Endometrium (tissue), 2 donors: ENCODE measurements at regions not wholly inside any gene's neighbourhood (a gene's known extent, or its start where the extent isn't known, plus 50 kb on each side); places are given as distances from the start of the nearest gene placed in this dataset.
"Not testable (repeated sequence)": the region's sequence is repeated elsewhere in the genome, so short reads cannot be mapped to it uniquely, and the experiment has no call there.

Experiments
- FAIRE-seq: peaks from 2 replicates; lab custom pipeline; 2012; peaks lifted over from hg19 to GRCh38; lab: Jason Lieb, UNC
- donor health status: control.
- donor health status: control.

DNA sequence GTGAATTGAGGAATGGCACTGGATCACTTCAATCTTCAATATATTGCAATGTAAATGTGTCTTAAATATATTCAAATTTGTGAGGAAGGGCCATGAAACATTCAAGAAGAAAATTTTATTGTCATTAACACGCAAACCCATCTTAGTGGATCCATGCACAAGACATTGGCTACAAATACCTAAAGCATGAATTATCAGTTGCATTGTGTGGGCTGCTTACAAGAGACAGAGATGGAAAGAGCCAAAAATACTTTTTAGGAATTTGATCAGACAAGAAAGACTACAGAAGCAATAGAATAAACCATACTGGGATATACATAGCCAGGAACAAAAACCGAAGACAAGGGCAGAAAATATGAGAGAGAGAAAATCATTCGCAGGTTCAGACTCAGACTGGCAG is 616.2 kb upstream of the GRIA3 start:
- no peak for FAIRE-seq

DNA sequence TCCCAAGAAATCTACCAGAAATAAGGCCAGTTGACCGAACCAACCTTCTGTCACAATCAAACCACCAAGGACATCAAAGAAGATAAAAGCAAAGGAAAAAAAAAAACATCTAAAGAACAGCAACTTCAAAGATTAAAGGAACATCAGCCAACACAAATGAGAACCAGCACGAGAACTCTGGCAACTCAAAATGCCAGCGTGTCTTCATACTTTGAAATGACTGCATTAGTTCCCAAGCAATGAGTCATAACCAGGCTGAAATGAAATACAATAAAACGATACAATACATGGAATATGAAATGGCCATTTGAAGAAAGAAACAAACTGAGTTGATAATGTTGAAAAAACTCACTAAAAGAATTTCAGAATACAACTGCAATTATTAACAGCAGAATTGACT is 611.6 kb upstream of the GRIA3 start:
- no peak for FAIRE-seq

DNA sequence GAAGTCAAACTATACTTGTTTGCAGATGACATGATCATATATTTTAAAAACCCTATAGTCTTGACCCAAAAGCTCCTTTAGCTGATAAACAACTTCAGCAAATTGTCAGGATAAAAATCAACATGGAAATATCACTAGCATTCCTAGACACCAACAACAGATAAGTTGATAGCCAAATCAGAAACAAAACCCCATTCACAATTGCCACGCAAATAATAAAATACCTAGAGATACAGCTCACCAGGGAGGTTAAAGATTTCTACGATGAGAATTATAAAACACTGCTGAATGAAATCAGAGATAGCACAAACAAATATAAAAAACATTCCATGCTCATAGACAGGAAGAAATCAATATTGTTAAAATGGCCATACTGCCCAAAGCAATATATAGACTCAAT is 605.0 kb upstream of the GRIA3 start:
- no peak for FAIRE-seq

DNA sequence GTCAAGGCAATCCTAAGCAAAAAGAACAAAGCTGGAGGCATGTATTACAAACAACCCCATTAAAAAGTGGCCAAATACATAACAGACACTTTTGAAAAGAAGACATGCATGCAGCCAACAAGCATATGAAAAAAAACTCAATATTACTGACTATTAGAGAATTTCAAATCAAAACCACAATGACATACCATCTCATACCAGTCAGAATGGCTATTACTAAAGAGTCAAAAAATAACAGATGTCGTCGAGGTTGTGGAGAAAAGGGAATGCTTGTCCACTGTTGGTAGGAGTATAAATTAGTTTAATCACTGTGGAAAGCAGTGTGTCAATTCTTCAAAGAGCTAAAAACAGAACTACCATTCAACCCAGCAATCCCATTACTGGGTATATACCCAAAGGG is 604.6 kb upstream of the GRIA3 start:
- no peak for FAIRE-seq

DNA sequence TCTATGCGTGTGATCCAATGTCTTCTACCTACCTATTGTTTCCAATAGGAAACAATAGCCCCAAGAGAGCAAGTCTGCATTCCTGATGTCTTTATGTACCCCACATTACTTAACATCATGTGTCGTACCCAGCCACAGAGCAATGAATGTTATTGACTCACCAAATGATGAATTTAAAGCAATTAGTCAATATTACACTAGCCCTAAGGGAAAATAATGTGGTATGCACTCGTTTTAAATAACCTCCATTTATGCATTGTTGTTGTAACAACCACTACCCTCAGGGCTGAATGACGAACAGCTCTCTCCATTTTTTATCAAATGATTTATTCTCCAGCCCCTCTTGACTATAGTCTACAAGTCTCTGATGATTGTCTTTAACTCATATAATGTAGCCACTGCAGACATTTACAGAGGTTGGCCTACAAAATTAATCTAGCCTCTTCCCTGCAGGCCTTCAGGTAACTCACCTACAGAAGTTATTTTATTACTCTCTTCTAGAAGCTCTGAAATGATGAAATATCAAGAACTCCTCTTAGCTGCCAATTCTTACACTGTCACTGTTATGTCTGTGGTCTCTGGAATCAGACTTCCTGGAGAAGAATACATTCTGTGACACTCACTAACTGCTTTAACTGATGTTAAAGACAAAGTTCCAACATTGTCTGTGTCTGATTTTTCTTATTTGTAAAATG is 601.7 kb upstream of the GRIA3 start:
- FAIRE-seq = no peak

DNA sequence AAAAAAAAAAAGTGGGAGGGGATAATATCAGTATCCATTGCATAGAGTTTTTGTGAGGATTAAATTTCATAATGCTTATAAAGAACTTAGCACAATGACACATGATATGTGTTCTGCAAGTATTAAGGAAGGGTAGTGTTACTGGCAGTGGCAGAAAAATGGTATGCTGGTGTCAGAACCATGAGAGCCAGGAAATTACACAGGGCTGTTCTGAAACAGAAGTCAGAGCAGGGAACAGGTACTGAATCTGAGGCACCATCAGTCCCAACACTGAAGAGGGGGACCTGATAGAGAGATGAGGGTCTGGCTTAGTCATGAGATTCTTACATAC is 601.1 kb upstream of the GRIA3 start:
- no peak for FAIRE-seq

DNA sequence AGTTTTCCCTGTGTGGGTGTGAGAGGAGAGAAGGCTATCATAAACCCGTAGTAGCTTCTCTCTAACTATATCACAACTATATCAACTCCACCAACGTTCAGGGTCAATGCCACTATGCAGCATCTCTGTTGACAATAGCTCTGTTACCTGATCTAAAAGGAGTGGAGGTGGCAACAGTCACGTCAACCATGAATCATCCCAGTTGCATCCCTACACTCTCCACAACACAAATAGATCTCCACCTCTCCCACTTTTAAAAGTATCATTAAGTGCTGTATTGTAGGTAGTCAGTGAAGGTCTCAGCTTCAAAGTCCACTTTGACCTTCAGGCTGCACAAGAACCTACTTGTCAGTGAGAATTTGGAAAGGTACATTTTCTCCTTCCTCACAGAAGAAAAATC is 600.5 kb upstream of the GRIA3 start:
- no peak for FAIRE-seq

DNA sequence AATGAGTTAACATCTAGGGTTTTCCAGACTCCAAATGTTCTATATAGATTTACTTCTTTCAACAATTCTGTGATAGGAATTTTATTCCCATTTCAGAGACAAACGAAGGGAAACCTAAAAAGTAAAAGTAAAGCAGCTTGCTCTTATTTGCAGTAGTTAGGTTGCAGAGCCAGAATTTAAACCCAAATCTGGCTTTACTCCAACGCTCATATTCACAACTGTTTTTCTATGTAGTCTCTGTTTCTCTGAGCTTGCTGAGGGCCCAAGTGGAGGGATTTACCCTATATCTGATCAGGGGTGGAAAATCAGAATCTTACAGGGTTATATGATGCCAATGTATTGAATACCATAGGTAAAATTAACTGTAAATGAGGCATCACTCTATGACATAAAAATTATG is 599.1 kb upstream of the GRIA3 start:
- no peak for FAIRE-seq

DNA sequence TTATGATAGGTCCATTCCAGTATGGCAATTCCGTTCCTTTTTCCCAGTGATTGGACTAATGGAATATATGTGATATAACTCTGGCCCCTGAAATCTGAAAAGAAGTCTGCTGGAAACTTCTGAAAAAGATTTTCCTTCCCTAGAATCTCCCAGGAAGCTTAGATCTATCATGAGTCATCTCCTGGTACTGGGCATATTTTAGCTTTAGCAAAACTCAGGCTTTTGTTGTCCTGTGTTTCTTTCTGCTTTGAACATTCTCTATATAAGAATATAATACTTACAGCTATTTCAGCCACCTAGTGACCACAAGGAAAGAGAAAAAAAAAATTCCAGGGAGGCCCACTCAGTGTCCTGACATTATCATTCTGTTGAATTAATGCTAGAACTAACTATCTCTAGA is 597.2 kb upstream of the GRIA3 start:
- FAIRE-seq = no peak

DNA sequence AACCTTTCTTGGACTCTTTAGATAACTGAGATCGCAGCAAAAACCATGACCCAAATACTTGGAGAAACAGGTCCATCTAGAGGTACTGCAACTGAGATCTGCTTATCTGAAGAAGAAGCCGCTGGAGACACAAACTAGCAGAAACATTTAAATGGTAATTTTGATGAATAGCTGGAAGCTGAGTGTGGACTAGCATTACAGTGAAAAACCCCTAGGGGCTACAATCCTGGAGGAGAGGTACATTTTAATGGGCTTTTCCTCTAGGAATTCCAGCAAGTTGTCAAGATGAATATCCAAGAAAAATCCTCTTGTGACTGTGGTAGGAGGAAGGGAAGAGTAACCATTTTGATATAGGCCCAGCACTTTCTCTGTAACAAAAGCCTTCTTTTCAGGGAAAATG is 592.5 kb upstream of the GRIA3 start:
- FAIRE-seq = no peak

DNA sequence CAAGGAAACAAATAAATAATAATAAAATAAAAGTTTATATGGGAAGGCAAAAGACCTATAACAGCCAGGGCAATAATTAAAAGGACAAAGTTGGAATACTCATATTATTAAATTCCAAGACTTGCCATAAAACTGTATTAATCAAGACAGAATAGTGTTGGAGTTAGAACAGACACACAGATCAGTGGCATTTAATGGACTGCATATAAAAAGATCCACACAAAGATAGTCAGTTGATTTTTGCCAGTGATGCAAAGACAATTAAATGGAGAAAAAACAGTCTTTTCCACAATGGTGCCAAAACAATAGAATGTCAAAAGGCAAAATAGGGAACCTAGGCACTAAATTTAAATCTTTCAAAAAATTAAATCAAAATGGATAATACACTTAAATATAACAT is 587.1 kb upstream of the GRIA3 start:
- no peak for FAIRE-seq

DNA sequence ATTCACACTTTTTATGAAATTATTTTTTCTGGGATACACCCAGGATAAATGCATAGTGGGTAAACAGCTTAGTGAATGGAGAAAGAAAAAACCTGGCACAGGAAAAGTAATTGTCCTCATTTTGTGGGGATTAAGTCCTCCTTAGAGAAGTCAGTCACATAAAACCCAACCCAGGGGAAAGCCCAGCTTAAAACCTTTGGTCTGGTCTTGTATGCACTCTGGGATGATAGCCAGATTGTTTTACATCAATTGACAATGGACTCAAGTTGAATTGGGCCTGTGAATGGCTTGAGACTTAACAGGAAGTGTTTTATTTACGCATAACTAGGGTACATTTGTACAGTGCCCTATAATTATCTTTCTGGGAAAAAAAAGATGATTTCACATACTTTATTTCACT is 561.3 kb upstream of the GRIA3 start:
- FAIRE-seq = no peak

DNA sequence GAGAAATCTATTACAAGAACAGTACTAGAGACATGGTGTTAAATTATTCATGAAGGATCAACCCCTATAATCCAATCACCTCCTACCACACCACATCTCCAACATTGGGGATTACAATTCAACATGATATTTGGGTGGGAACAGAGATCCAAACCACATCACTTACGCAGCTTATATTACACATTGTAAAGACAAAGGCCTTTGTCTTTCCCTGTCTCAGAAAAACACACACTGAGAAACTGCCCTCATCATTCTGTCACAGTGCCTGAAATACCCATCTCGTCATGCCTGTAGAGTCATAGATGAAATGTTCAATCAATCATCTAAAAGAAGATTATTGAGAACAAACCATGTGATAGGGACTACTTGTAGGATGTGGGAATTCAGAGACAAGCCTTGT is 558.8 kb upstream of the GRIA3 start:
- FAIRE-seq = no peak

DNA sequence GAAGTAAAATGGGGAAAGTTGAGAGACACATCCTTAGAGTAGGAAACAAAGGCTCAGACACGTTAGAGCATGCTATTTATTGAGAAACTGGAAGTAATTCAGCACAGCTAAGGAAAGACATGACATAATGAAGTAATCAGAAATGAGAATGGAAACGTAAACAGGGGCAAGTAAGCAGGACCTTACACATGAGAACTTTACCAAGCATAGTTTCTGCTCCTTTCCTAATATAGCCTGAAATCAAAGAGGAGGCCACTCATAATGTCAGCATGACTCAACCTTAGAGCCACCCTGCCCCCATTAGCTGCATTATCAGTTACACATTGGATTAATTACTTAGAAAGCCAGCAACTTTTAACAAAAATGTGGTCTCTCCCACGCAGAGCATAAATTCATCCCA is 558.3 kb upstream of the GRIA3 start:
- no peak for FAIRE-seq

DNA sequence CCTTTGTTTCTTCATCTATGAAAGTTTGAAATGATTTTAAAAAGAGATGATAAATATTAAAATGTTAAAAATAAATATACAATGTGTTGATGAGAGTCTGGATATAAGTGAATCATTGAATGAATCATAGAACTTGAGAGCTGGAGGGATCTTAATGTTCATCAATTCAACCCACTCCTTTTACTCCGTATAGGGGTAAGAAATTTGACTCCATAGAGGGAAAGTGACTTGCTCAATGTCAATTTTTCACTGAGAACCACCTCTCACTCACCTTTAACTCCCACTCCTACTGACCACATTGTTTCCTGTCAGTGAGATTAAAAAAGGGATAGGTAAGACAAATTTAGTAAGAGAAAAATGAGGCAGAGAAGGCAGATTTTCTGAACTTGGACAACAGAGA is 557.2 kb upstream of the GRIA3 start:
- FAIRE-seq = no peak

DNA sequence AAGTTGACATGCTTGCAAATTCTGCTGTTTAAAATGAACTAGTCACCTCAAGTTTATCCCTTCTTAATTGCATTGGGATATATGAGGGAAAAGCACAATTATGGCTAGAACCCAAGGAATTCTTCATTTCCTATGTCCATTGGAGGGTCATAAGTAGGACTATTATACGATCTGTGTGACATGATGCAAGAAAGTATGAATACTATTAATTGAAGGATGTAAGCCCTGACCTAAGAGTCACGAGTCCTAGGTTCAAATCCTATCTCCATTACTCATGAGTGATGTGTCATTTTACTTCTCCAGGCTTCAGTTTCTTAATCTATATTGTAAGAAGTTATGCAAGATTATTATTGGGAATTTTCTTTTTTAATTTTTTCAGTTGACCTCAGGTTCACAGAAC is 542.9 kb upstream of the GRIA3 start:
- no peak for FAIRE-seq

DNA sequence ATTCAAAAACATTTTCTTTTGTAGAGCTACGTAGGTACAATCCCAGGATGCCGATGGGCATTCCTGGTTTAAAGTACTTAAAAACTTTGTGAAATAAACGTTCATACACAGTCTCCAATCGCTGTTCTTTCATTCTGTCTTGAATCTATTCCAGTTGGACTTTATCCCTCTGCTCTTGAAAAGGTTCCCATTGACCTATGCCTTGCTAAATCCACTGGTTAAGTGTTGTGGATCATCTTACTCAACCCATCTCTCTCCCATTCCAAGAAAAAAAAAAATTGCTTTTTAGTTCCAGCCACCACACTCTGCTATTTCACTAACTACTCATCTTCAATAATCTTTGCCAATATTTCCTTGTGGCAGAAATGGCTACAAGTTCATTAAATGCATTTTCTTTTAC is 542.3 kb upstream of the GRIA3 start:
- FAIRE-seq = no peak

DNA sequence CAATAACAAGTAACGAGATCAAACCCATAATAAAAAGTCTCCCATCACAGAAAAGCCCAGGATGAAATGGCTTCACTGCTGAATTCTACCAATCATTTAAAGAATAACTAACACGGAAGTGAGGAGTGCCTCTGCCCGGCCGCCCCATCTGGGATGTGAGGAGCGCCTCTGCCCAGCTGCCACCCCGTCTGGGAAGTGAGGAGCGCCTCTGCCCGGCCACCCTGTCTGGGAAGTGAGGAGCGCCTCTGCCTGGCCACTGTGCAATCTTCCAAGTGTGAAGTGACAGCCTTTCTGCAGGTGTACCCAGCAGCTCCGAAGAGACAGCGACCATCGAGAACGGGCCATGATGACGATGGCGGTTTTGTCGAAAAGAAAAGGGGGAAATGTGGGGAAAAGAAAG is 528.8 kb upstream of the GRIA3 start:
- not testable (repeated sequence) for FAIRE-seq

DNA sequence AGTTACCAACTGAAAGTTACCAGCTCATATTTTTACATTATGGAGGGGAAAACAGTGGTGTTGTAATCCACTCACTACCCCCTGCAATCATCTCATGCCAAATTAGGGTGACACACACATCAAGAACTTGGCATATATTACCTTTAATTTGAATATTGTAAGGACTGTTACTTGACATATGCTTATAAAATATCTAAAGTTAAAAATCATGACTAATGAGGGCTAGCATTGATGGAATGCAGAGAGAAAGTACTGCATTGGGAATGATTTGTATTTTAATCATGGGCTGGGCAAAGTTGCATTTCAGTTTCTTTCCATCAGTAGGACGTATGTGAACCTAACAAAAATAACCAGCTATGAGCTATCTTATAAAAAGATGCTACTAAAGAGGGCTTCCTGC is 517.5 kb upstream of the GRIA3 start:
- FAIRE-seq = no peak

DNA sequence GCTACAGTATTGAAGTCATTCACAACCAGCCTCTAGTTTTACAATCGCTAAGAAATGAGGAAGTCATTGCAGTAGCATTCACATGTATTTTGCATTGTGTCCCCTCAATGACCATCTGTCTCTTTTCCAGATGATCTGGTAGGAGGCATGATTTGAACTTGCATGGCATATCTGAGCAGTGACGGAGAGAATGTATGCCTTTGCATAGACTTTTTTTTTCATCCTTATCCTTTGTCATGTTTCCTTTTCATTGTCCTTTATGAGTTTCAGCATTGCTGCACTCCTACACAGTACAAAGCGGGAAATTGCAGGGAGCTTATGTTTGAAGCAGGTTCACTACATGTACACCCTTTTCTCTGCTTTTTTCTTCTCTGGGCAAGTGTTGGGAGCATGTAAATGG is 516.4 kb upstream of the GRIA3 start:
- no peak for FAIRE-seq

DNA sequence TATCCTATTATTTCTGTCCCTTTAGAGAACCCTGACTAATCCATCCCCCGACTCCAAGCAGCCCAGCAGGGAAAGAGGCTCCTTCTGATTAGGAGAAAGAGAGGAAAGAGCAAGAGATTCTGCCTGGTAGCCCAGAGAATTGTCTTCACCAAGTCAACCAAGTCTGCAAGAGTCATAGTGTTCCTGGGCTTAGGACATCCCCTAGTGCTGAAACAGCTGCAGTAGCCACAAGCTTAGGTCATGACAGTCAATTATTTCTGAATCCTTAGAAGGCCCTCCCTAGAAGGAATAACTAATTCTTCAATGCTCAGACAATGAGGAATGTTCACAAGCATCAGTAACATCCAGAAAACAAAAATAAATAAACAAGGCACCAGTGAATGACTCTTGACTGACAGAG is 480.3 kb upstream of the GRIA3 start:
- FAIRE-seq = no peak

DNA sequence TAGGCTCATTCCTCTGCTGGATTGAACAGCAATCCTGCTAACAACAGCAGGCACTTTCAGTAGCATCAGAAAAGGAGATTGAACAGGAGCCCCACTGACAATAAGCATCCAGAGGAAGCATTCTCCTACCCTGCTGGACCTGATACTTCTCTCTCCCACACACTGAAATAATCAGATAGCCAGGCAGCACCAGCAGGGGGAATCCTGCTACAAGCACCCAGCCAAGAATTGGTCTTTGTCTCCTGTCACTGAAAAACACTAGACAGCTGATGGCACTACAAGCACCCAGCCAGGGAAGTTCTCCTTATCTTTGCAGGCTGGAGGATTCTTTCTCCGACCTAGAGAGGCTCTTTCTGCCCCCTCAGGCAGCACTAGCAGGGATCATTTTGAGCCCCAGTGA is 444.3 kb upstream of the GRIA3 start:
- no peak for FAIRE-seq

DNA sequence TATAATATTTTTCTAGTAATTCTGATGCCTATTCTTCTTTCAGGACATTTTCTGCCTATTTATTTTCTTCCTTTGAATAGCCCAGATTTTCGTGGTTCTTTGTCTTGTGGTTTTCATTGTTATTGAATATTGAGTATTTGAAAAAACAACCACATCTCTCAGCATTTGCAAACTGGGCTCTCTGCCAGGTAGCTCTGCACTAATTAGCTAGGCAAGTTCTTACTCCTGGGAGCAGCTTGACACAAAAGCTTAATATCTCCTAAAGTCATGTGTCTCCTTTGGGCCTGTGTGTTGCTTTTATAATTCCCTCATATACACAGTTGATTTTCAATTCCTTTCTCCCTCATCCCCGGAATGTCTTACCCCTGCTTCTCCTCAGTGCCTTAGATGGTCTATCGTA is 413.5 kb upstream of the GRIA3 start:
- no peak for FAIRE-seq

DNA sequence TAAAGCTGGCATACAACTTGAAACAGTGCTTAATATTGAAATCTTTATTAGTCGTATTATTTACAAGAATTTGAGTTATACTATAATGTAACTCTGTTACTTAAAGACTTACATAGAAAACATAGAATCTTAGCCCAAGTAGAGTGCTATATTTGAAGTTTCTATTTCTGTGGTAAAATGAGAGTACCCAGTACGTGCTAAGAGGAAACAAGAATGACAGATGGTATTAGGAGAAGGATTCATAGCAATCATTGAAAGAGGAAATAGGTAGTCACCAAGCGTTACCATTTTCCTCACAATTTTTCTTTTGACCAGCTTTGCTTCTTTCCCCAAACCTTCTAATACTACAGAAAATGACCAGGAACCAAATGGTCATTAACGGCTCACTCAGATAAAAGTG is 412.1 kb upstream of the GRIA3 start:
- no peak for FAIRE-seq

DNA sequence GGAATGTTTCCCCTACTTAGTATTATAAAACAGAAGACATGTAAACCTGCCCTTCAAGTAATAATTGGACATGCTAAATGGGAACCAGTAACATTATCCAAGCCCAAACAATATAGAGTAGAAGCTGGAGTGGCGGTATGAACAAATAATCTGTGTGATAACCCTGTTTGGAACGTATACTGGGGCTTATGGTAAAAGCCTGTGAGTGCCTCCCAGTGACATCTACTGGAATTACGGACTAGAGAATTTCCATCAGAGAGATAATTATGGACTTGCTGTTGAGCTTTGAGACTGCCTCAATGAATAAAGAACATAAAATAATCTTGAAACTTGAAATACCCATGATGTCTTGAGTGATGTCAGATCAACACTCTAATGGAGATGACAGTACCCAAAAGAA is 406.3 kb upstream of the GRIA3 start:
- no peak for FAIRE-seq
